ENCODE measurements at regions not wholly inside any gene's neighbourhood (a gene's known extent, or its start where the extent isn't known, plus 50 kb on each side); places are given as distances from the start of the nearest gene placed in this dataset.

- Histone ChIP-seq H3K4me3 (replicated peaks in 1 of 3; ENCODE audit: insufficient read depth in 1 of 3, low read depth in 2 of 3, low read length in 3 of 3) (no peak overlapping the region), H3K9ac (ENCODE audit: insufficient read depth, low read depth, low read length) (no peak overlapping the region), H3K4me2 (ENCODE audit: low read depth, low read length) (no peak overlapping the region), H3K27ac (ENCODE audit: extremely low read length, insufficient read depth, low read length) (no peak overlapping the region), H3K4me1 (ENCODE audit: insufficient read depth, low read length) (no peaks in the 10 kb centered on the region), H3K36me3 (replicated peaks in 1 of 2; ENCODE audit: control insufficient read depth in 1 of 2, insufficient read depth in 2 of 2, low read length in 2 of 2) (no peaks in the 10 kb centered on the region), H3K27me3 (ENCODE audit: control insufficient read depth in 1 of 2, insufficient read depth in 2 of 2, low read length in 2 of 2) (no peaks in the 10 kb centered on the region), H4K20me1 (ENCODE audit: insufficient read depth, low read length) (no peaks in the 10 kb centered on the region), H3K79me2 (ENCODE audit: insufficient read depth, low read length) (no peaks in the 10 kb centered on the region), H3K9me3 (ENCODE audit: low read length) (no peaks in the 10 kb centered on the region), H2AFZ (ENCODE audit: low read length) (no peak overlapping the region)
- intact Hi-C loops (cut with micrococcal nuclease; ENCODE audit: unreplicated experiment): no loop called here
- POLR2A ChIA-PET: no interaction called here
- CTCF ChIA-PET (ENCODE audit: low intra/inter-chr PET ratio, low total read pairs): no interaction called here
- ATAC-seq: no peak
- in situ Hi-C loops (cut with HindIII; ENCODE audit: extremely low pct_ligation_motif_present, low pct_unique_long_range_greater_than_20kb): loop anchor here (25.0 kb wide), 1 partner anchor 787 kb away; no protein-coding TSS in a partner anchor
- no peak for FAIRE-seq
- WGBS (ENCODE audit: low lambda C conversion rate): 0% methylated on average over 2 of the region's 4 CpGs
- BruUV-seq (replicated peaks): no TSS peak
- TF ChIP-seq, protein P1, sequence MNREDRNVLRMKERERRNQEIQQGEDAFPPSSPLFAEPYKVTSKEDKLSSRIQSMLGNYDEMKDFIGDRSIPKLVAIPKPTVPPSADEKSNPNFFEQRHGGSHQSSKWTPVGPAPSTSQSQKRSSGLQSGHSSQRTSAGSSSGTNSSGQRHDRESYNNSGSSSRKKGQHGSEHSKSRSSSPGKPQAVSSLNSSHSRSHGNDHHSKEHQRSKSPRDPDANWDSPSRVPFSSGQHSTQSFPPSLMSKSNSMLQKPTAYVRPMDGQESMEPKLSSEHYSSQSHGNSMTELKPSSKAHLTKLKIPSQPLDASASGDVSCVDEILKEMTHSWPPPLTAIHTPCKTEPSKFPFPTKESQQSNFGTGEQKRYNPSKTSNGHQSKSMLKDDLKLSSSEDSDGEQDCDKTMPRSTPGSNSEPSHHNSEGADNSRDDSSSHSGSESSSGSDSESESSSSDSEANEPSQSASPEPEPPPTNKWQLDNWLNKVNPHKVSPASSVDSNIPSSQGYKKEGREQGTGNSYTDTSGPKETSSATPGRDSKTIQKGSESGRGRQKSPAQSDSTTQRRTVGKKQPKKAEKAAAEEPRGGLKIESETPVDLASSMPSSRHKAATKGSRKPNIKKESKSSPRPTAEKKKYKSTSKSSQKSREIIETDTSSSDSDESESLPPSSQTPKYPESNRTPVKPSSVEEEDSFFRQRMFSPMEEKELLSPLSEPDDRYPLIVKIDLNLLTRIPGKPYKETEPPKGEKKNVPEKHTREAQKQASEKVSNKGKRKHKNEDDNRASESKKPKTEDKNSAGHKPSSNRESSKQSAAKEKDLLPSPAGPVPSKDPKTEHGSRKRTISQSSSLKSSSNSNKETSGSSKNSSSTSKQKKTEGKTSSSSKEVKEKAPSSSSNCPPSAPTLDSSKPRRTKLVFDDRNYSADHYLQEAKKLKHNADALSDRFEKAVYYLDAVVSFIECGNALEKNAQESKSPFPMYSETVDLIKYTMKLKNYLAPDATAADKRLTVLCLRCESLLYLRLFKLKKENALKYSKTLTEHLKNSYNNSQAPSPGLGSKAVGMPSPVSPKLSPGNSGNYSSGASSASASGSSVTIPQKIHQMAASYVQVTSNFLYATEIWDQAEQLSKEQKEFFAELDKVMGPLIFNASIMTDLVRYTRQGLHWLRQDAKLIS (CRISPR knock-in tag; IDR thresholded peaks at IDR 0.05): no peak
- TF ChIP-seq, protein P2, sequence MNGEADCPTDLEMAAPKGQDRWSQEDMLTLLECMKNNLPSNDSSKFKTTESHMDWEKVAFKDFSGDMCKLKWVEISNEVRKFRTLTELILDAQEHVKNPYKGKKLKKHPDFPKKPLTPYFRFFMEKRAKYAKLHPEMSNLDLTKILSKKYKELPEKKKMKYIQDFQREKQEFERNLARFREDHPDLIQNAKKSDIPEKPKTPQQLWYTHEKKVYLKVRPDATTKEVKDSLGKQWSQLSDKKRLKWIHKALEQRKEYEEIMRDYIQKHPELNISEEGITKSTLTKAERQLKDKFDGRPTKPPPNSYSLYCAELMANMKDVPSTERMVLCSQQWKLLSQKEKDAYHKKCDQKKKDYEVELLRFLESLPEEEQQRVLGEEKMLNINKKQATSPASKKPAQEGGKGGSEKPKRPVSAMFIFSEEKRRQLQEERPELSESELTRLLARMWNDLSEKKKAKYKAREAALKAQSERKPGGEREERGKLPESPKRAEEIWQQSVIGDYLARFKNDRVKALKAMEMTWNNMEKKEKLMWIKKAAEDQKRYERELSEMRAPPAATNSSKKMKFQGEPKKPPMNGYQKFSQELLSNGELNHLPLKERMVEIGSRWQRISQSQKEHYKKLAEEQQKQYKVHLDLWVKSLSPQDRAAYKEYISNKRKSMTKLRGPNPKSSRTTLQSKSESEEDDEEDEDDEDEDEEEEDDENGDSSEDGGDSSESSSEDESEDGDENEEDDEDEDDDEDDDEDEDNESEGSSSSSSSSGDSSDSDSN (CRISPR knock-in tag; IDR thresholded peaks at IDR 0.05): no peak
- TF ChIP-seq ZNF839 (CRISPR knock-in tag; IDR thresholded peaks at IDR 0.05; ENCODE audit: borderline replicate concordance): no peak
- TF ChIP-seq GTF3A (CRISPR knock-in tag; conservative IDR thresholded peaks at IDR 0.05): no peak
- TF ChIP-seq, protein P3, sequence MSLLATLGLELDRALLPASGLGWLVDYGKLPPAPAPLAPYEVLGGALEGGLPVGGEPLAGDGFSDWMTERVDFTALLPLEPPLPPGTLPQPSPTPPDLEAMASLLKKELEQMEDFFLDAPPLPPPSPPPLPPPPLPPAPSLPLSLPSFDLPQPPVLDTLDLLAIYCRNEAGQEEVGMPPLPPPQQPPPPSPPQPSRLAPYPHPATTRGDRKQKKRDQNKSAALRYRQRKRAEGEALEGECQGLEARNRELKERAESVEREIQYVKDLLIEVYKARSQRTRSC (CRISPR knock-in tag; IDR thresholded peaks at IDR 0.05; ENCODE audit: low read depth): no peak
- TF ChIP-seq, protein P4, sequence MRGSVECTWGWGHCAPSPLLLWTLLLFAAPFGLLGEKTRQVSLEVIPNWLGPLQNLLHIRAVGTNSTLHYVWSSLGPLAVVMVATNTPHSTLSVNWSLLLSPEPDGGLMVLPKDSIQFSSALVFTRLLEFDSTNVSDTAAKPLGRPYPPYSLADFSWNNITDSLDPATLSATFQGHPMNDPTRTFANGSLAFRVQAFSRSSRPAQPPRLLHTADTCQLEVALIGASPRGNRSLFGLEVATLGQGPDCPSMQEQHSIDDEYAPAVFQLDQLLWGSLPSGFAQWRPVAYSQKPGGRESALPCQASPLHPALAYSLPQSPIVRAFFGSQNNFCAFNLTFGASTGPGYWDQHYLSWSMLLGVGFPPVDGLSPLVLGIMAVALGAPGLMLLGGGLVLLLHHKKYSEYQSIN (CRISPR knock-in tag; IDR thresholded peaks at IDR 0.05; ENCODE audit: borderline replicate concordance): no peak
- no peak for TF ChIP-seq ZNF512 (CRISPR knock-in tag; IDR thresholded peaks at IDR 0.05)
- no peak for TF ChIP-seq ZSCAN30 (CRISPR knock-in tag; IDR thresholded peaks at IDR 0.05)
- no peak for TF ChIP-seq KLF9 (CRISPR knock-in tag; IDR thresholded peaks at IDR 0.05; ENCODE audit: low read depth)
- no peak for DNase-seq (ENCODE audit: low spot score)
Measured at GRCh38 chr1:30123896-30124295, 599.5 kb downstream of the MATN1 start.
